GM12878 (cell line): ENCODE measurements at regions not wholly inside any gene's neighbourhood (a gene's known extent, or its start where the extent isn't known, plus 50 kb on each side); places are given as distances from the start of the nearest gene placed in this dataset.

Experiments
- ATAC-seq: fragments of 200-7000 bp; cut with Tn5 transposase; 3 replicates; pipeline ENCODE4 v1.9.1; 2020; ENCODE audit warnings: mild to moderate bottlenecking, moderate library complexity
- BruUV-seq: library from RNA; stranded (reverse); fragments of 400-500 nt; replicated peaks from 2 replicates; lab custom pipeline; 2021; lab: Mats Ljungman, UMichigan
- CTCF ChIA-PET: fragments of 300-600 bp; sonication (Branson Sonifier 250); formaldehyde crosslinking; extraction: SDS; loops from one replicate; lab custom pipeline; 2021; ENCODE audit warnings: inconsistent platforms; lab: Yijun Ruan, JAX
- POLR2A ChIA-PET: fragments of 350-600 bp; formaldehyde crosslinking; extraction: SDS; loops from one replicate; lab custom pipeline; 2021; ENCODE audit warnings: inconsistent platforms; lab: Charles Lee
- RAD21 ChIA-PET: fragments of 300-600 bp; sonication (Branson Sonifier 250); formaldehyde crosslinking; loops from one replicate; lab custom pipeline; 2023; ENCODE audit warnings: antibody characterized with exemption; ENCODE audit not compliant: unreplicated experiment; lab: Charles Lee
- SMC1A ChIA-PET: fragments of 300-600 bp; sonication (Branson Sonifier 250); formaldehyde crosslinking; loops from one replicate; lab custom pipeline; 2023; ENCODE audit not compliant: unreplicated experiment, uncharacterized antibody; lab: Charles Lee
- DNase-seq: peaks from one replicate; pipeline ENCODE4 v3.0.0-alpha.2; 2011; ENCODE audit warnings: low read depth, low spot score
- FAIRE-seq: peaks from 3 replicates; lab custom pipeline; 2011; peaks lifted over from hg19 to GRCh38; lab: Jason Lieb, UNC
- H2AFZ ChIP-seq: 2 replicates; pipeline ENCODE4 v1.6.0; 2011; ENCODE audit warnings: low read depth, low read length, control low read depth; ENCODE audit not compliant: control insufficient read depth
- H3K27ac ChIP-seq: 2 replicates; pipeline ENCODE4 v1.5.1; 2011; ENCODE audit warnings: control low read depth; ENCODE audit not compliant: control insufficient read depth, insufficient read depth
- H3K27me3 ChIP-seq, 2 experiments: replicated peaks in 1 of 2; 2 replicates each; pipeline versions ENCODE4 v1.6.0 to v1.6.1; 2011; ENCODE audit warnings: low read length in 1 of 2; ENCODE audit not compliant: control insufficient read depth in 2 of 2, insufficient read depth in 2 of 2
- H3K36me3 ChIP-seq, 2 experiments: 2 replicates each; pipeline ENCODE4 v1.5.1; 2011; ENCODE audit warnings: low read length in 1 of 2; ENCODE audit not compliant: control insufficient read depth in 2 of 2, insufficient read depth in 2 of 2
- H3K4me1 ChIP-seq: 2 replicates; pipeline ENCODE4 v1.6.1; 2011; ENCODE audit warnings: mild to moderate bottlenecking, low read length, moderate library complexity, mixed read lengths; ENCODE audit not compliant: control insufficient read depth, insufficient read depth
- H3K4me2 ChIP-seq: 2 replicates; pipeline ENCODE4 v1.6.0; 2011; ENCODE audit warnings: control low read depth; ENCODE audit not compliant: control insufficient read depth, insufficient read depth
- H3K4me3 ChIP-seq: fragments of 200-600 bp; sonication (generic); 2 replicates; pipeline ENCODE4 v1.5.1; 2016
- H3K79me2 ChIP-seq: 2 replicates; pipeline ENCODE4 v1.6.0; 2011; ENCODE audit warnings: low read length; ENCODE audit not compliant: control insufficient read depth, insufficient read depth
- H3K9ac ChIP-seq: 2 replicates; pipeline ENCODE4 v1.8.0; 2011; ENCODE audit warnings: low read length, control low read depth, mixed read lengths; ENCODE audit not compliant: control insufficient read depth, insufficient read depth
- H3K9me3 ChIP-seq: replicated peaks from 3 replicates; pipeline ENCODE4 v1.5.1; 2011; ENCODE audit warnings: mild to moderate bottlenecking, low read length; ENCODE audit not compliant: control insufficient read depth, insufficient read depth
- H4K20me1 ChIP-seq: 2 replicates; pipeline ENCODE4 v1.6.0; 2011; ENCODE audit not compliant: control insufficient read depth, insufficient read depth
- BACH1 ChIP-seq: fragments of 450-650 bp; IDR thresholded peaks from 2 replicates; pipeline ENCODE4 v1.6.1; 2017; ENCODE audit warnings: mild to moderate bottlenecking, borderline replicate concordance
- ETV6 ChIP-seq, 2 experiments: fragments of 450-650 bp in 1 of 2; IDR thresholded peaks in 1 of 2; conservative IDR thresholded peaks in 1 of 2; 2 replicates each; pipeline ENCODE4 v1.6.1; 2014; ENCODE audit warnings: antibody characterized with exemption in 1 of 2, borderline replicate concordance in 1 of 2, low read depth in 1 of 2, mild to moderate bottlenecking in 1 of 2, moderate library complexity in 1 of 2
- IRF5 ChIP-seq: fragments of 450-650 bp; IDR thresholded peaks from 2 replicates; pipeline ENCODE4 v1.6.1; 2017; ENCODE audit warnings: borderline replicate concordance
- MEF2B ChIP-seq: fragments of 450-650 bp; IDR thresholded peaks from 2 replicates; pipeline ENCODE4 v1.6.1; 2018; ENCODE audit warnings: mild to moderate bottlenecking, moderate library complexity; ENCODE audit not compliant: partially characterized antibody, poor library complexity, severe bottlenecking
- NFXL1 ChIP-seq: fragments of 450-650 bp; IDR thresholded peaks from 2 replicates; pipeline ENCODE4 v1.6.1; 2017; ENCODE audit warnings: antibody characterized with exemption, mild to moderate bottlenecking, borderline replicate concordance
- NFYB ChIP-seq: IDR thresholded peaks from 2 replicates; pipeline ENCODE4 v1.6.1; 2011; ENCODE audit warnings: low read depth, mild to moderate bottlenecking, low read length, improper control_type of control experiment, moderate library complexity; ENCODE audit not compliant: insufficient read depth
- PAX8 ChIP-seq: fragments of 450-650 bp; IDR thresholded peaks from 2 replicates; pipeline ENCODE4 v1.6.1; 2017; ENCODE audit warnings: mild to moderate bottlenecking, moderate library complexity
- PML ChIP-seq: IDR thresholded peaks from 2 replicates; pipeline ENCODE4 v1.6.1; 2012; ENCODE audit warnings: low read length, inconsistent platforms
- POLR2A ChIP-seq: IDR thresholded peaks from 2 replicates; pipeline ENCODE4 v1.6.1; 2011; ENCODE audit warnings: low read depth, mild to moderate bottlenecking, low read length
- RAD51 ChIP-seq: fragments of 450-650 bp; IDR thresholded peaks from 2 replicates; pipeline ENCODE4 v1.6.1; 2016; ENCODE audit warnings: moderate library complexity, mild to moderate bottlenecking, inconsistent platforms
- RFX5 ChIP-seq: IDR thresholded peaks from 2 replicates; pipeline ENCODE4 v1.6.1; 2011; ENCODE audit warnings: low read depth, low read length, improper control_type of control experiment
- SMAD5 ChIP-seq: IDR thresholded peaks from 2 replicates; pipeline ENCODE4 v1.6.1; 2016; ENCODE audit warnings: antibody characterized with exemption, low read depth
- STAT1 ChIP-seq: fragments of 450-650 bp; conservative IDR thresholded peaks from 2 replicates; pipeline ENCODE4 v1.6.1; 2014; ENCODE audit warnings: antibody characterized with exemption, mild to moderate bottlenecking
- ZBTB4 ChIP-seq: fragments of 450-650 bp; formaldehyde crosslinking; IDR thresholded peaks from 2 replicates; pipeline ENCODE4 v1.4.0; 2022; ENCODE audit warnings: mild to moderate bottlenecking, moderate library complexity
- ZNF217 ChIP-seq: fragments of 450-650 bp; IDR thresholded peaks from 2 replicates; pipeline ENCODE4 v1.6.1; 2017; ENCODE audit warnings: antibody characterized with exemption, mild to moderate bottlenecking
- whole genome bisulfite sequencing: methylation state at CpG from one replicate; pipeline ENCODE4 v1.1.6; 2016; ENCODE audit warnings: low lambda C conversion rate; ENCODE audit not compliant: insufficient replicate concordance, insufficient coverage; ENCODE audit errors: missing lambda C conversion rate; 5-methylcytosine and 5-hydroxymethylcytosine counted together
- in situ Hi-C: fragments of 300-500 bp; cut with MboI; formaldehyde crosslinking; loops from 9 replicates; pipeline ENCODE4 v1.14.3; 2018; ENCODE audit warnings: mixed read lengths
- intact Hi-C: fragments of 100-400 bp; cut with micrococcal nuclease; formaldehyde crosslinking; loops from one replicate; pipeline ENCODE4 v1.14.2; 2022; ENCODE audit not compliant: unreplicated experiment
- TF ChIP-seq, protein P1 (sequence below): IDR thresholded peaks from 2 replicates; pipeline ENCODE4 v1.6.1; 2012; ENCODE audit warnings: low read depth, low read length, improper control_type of control experiment

- TF ChIP-seq RAD51 (no peak), BACH1 (no peak), ZNF217 (no peak), ZBTB4 (CRISPR knock-in tag) (no peak), ETV6 (conservative IDR thresholded peaks at IDR 0.05 in 1 of 2, IDR thresholded peaks at IDR 0.05 in 1 of 2; ENCODE audit: borderline replicate concordance in 1 of 2, low read depth in 1 of 2) (no peak), IRF5 (no peak), STAT1 (no peak), NFYB (no peak), PML (no peak), NFXL1 (no peak), MEF2B (no peak), SMAD5 (no peak), PAX8 (no peak), POLR2A (no peak), RFX5 (no peak)
- TF ChIP-seq, protein P1, sequence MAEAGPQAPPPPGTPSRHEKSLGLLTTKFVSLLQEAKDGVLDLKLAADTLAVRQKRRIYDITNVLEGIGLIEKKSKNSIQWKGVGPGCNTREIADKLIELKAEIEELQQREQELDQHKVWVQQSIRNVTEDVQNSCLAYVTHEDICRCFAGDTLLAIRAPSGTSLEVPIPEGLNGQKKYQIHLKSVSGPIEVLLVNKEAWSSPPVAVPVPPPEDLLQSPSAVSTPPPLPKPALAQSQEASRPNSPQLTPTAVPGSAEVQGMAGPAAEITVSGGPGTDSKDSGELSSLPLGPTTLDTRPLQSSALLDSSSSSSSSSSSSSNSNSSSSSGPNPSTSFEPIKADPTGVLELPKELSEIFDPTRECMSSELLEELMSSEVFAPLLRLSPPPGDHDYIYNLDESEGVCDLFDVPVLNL: no peak
- H3K27ac ChIP-seq: no peak overlapping the region
- H3K79me2 ChIP-seq: no peaks in the 10 kb centered on the region
- no peak overlapping the region for H2AFZ ChIP-seq
- POLR2A ChIA-PET: no interaction called here
- no peak overlapping the region for H3K9ac ChIP-seq
- SMC1A ChIA-PET: no interaction called here
- H3K9me3 ChIP-seq: no peaks in the 10 kb centered on the region
- H4K20me1 ChIP-seq: no peaks in the 10 kb centered on the region
- intact Hi-C loops: no loop called here
- in situ Hi-C loops: no loop called here
- H3K27me3 ChIP-seq: no peaks in the 10 kb centered on the region
- RAD21 ChIA-PET: no interaction called here
- H3K4me1 ChIP-seq: no peaks in the 10 kb centered on the region
- H3K4me3 ChIP-seq: no peak overlapping the region
- DNase-seq: no peak
- no TSS peak for BruUV-seq
- H3K36me3 ChIP-seq: no peaks in the 10 kb centered on the region
- no peak for FAIRE-seq
- CTCF ChIA-PET: no interaction called here
- H3K4me2 ChIP-seq: no peak overlapping the region
- 17% methylated on average over 2 of the region's 2 CpGs for WGBS
- ATAC-seq: no peak
Measured at GRCh38 chr2:18833941-18834340, 244.6 kb upstream of the NT5C1B start.
